Lower leg skin (tissue), 4 donors: ENCODE measurements at regions not wholly inside any gene's neighbourhood (a gene's known extent, or its start where the extent isn't known, plus 50 kb on each side); places are given as distances from the start of the nearest gene placed in this dataset.
"Not testable (repeated sequence)": the region's sequence is repeated elsewhere in the genome, so short reads cannot be mapped to it uniquely, and the experiment has no call there.

Source experiments
- DNase-seq, 2 donors: peaks; one replicate each; pipeline ENCODE4 v3.0.0-alpha.2; 2019; ENCODE audit warnings: low spot score in 2 of 2
- H3K4me3 ChIP-seq: fragments of 200-600 bp; sonication (generic); 2 replicates; pipeline ENCODE4 v1.5.1; 2017; ENCODE audit warnings: mild to moderate bottlenecking, low read depth; ENCODE audit not compliant: poor library complexity, severe bottlenecking
- POLR2A ChIP-seq, 2 donors: fragments of 450-650 bp; IDR thresholded peaks; one replicate each; pipeline ENCODE4 v1.6.1; 2016 to 2017; ENCODE audit warnings: antibody characterized with exemption in 2 of 2, mild to moderate bottlenecking in 1 of 2, moderate library complexity in 1 of 2
- WGBS, 2 donors: methylation state at CpG; one replicate each; pipeline ENCODE4 v1.1.5; 2018; 5-methylcytosine and 5-hydroxymethylcytosine counted together
- intact Hi-C: fragments of 100-400 bp; cut with DNase I; formaldehyde crosslinking; loops from one replicate; pipeline ENCODE4 v1.15.0; 2023; ENCODE audit warnings: low total_unique reads
- TF ChIP-seq, protein P1 (sequence below), 3 donors: fragments of 450-650 bp; IDR thresholded peaks; one replicate each; pipeline ENCODE4 v1.5.1; 2016; ENCODE audit warnings: antibody characterized with exemption in 3 of 3, mild to moderate bottlenecking in 3 of 3, moderate library complexity in 2 of 3

DNA sequence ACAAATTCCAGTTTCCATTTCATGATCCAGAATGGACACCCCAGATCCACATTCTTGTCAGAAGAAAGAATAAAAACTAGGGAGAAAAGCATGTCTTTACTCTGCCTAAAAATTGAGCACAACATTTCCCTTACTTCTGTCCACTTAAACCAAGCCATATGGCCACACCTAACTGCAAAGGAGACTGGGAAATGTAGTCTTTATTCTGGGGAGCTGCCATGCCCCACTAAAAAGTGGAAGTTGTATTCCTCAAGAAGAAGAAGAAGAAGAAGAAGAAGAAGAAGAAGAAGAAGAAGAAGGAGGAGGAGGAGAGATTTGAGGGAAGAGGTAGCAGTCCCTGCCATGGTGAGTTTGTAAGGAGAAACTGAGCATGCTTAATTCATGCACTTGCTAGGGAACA lies 84.5 kb downstream of the GPR65 start:
- H3K4me3 ChIP-seq, result no peak overlapping the region
- DNase-seq, result no peak
- intact Hi-C loops, result no loop called here
- no peak for TF ChIP-seq POLR2A (IDR thresholded peaks at IDR 0.05)
- TF ChIP-seq, protein P1, sequence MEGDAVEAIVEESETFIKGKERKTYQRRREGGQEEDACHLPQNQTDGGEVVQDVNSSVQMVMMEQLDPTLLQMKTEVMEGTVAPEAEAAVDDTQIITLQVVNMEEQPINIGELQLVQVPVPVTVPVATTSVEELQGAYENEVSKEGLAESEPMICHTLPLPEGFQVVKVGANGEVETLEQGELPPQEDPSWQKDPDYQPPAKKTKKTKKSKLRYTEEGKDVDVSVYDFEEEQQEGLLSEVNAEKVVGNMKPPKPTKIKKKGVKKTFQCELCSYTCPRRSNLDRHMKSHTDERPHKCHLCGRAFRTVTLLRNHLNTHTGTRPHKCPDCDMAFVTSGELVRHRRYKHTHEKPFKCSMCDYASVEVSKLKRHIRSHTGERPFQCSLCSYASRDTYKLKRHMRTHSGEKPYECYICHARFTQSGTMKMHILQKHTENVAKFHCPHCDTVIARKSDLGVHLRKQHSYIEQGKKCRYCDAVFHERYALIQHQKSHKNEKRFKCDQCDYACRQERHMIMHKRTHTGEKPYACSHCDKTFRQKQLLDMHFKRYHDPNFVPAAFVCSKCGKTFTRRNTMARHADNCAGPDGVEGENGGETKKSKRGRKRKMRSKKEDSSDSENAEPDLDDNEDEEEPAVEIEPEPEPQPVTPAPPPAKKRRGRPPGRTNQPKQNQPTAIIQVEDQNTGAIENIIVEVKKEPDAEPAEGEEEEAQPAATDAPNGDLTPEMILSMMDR (IDR thresholded peaks at IDR 0.05), result no peak

DNA sequence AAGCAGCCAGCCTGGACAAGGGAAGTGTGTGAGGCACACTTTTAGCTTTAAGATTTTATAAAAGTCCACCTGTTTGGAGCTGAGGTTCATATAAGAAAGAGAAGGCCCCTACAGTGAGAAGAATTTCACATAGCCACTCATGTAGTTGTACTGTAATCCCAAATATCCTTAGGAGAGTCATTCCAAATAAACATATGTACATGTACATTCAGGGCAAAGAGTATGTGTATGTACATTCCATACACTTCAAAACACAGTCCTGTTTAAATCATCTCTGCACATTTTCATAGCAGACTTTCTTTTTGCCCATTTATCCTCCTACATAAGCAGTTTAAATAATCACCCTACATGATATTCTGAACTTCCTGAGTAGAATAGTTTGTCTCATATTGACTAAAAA lies 87.6 kb downstream of the GPR65 start:
- no peak for TF ChIP-seq POLR2A (IDR thresholded peaks at IDR 0.05)
- TF ChIP-seq, protein P1 (IDR thresholded peaks at IDR 0.05), result no peak
- intact Hi-C loops, result no loop called here
- no peak for DNase-seq
- H3K4me3 ChIP-seq, result no peak overlapping the region

DNA sequence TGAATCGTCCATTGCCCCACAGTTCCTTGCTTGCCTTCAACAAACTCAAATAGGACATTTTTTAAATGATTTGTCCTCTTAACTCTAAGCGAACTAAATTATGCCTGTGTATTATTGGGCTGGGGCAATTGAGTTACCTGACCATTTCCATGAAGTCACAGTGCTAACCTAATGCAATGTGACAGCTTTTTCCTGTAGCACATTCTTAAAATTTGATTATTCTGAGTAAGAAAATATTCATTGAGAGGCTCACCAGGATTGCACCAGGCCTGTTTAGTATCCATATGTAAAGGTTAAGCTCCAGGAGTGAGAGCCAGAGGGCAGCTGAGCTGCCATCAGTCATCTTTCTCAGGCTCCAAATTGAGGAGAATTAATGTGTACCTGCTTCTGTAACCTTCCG lies 90.9 kb downstream of the GPR65 start:
- 69 to 82% methylated on average over 3 of the region's 3 CpGs for WGBS, 2 donors
- no peak overlapping the region for H3K4me3 ChIP-seq
- DNase-seq, result no peak
- TF ChIP-seq, protein P1 (IDR thresholded peaks at IDR 0.05), result no peak
- no peak for TF ChIP-seq POLR2A (IDR thresholded peaks at IDR 0.05)
- intact Hi-C loops, result no loop called here

DNA sequence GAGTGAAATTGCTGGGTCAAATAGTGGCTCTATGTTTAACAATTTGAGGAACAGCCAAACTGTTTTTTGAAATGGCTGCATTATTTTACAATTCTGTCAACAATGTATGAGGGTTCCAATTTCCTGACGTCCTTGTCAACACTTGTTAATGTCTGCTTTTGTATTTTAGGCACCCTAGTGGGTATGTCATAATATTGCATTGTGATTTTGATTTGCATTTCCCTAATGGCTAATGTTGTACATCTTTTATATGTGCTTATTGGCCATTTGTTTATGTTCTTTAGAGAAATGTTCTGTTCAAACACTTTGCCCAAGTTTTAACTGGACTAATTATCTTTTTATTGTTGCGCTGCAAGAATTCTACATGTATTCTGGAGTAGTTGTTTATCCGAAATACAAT lies 93.2 kb downstream of the GPR65 start:
- TF ChIP-seq POLR2A (IDR thresholded peaks at IDR 0.05), result no peak
- TF ChIP-seq, protein P1 (IDR thresholded peaks at IDR 0.05), result no peak
- H3K4me3 ChIP-seq, result no peak overlapping the region
- WGBS, 2 donors, result 74% methylated on average over 3 of the region's 3 CpGs
- intact Hi-C loops, result no loop called here
- no peak for DNase-seq

DNA sequence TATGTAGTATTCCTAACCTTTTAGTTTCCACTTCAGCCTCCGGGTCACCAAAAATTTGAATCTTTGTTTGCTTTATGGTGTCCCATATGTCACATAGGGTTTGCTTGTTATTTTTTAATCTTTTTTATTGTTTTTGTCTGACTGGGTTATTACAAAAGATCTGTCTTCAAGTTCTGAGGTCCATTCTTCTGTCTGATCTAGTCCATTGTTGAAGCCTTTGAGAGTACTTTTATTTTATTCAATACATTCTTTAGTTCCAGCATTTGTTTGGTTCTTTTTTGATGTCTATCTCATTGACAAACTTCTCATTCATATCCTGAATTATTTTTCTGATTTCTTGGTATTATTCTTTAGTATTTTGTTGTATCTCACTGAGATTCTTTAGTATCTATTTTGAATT lies 99.8 kb downstream of the GPR65 start:
- intact Hi-C loops, result no loop called here
- WGBS, 2 donors, result 93 to 100% methylated on average over 1 of the region's 1 CpG
- no peak for TF ChIP-seq POLR2A (IDR thresholded peaks at IDR 0.05)
- TF ChIP-seq, protein P1 (IDR thresholded peaks at IDR 0.05), result no peak
- no peak for DNase-seq
- H3K4me3 ChIP-seq, result no peak overlapping the region

DNA sequence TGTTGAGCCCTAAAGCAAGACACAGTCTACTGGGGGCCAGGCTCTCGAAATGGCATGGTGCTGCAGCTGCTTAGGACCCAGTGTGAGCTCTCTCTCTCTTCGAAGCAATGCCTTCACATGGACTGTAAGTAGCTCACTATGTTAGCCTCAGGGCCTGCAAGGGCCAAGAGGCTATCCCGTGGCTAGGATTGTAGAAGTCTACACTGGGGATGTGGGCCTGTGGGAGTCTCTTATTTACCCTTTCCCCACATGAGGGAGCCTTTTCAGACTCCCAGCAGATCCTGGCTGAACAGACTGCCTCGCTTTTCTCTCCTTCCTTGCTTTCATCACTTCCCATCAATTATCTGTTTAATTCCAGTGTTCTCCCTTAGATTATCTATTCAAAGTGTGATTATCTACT lies 101.4 kb downstream of the GPR65 start:
- 55 to 61% methylated on average over 3 to 4 of the region's 4 CpGs for WGBS, 2 donors
- DNase-seq, result no peak
- intact Hi-C loops, result no loop called here
- TF ChIP-seq POLR2A (IDR thresholded peaks at IDR 0.05), result no peak
- TF ChIP-seq, protein P1 (IDR thresholded peaks at IDR 0.05), result no peak
- H3K4me3 ChIP-seq, result no peak overlapping the region

DNA sequence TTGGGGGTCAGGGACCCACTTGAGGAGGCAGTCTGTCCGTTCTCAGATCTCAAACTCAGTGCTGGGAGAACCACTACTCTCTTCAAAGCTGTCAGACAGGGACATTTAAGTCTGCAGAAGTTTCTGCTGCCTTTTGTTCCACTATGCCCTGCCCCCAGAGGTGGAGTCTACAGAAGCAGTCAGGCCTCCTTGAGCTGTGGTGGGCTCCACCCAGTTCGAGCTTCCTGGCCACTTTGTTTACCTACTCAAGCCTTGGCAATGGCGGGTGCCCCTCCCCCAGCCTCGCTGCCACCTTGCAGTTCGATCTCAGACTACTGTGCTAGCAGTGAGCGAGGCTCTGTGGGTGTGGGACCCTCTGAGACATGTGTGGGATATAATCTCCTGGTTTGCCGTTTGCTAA lies 122.7 kb downstream of the GPR65 start:
- intact Hi-C loops, DNase-seq, H3K4me3 ChIP-seq: not testable (repeated sequence)
- WGBS, 2 donors, result 78 to 83% methylated on average over 7 of the region's 7 CpGs
